ENCODE measurements at regions not wholly inside any gene's neighbourhood (a gene's known extent, or its start where the extent isn't known, plus 50 kb on each side); places are given as distances from the start of the nearest gene placed in this dataset.

GRCh38 chr20:40628877-40629276 is 60.2 kb downstream of the MAFB start:
- no peak for TF ChIP-seq POLR2AphosphoS5 (IDR thresholded peaks at IDR 0.05; ENCODE audit: low read depth, low read length)
- TF ChIP-seq POLR2A (IDR thresholded peaks at IDR 0.05; ENCODE audit: low read depth, low read length) = no peak
- TF ChIP-seq TAF1 (IDR thresholded peaks at IDR 0.05; ENCODE audit: low read depth, low read length) = no peak
- TF ChIP-seq SPI1 (IDR thresholded peaks at IDR 0.05; ENCODE audit: low read depth, low read length) = no peak
- no peak for TF ChIP-seq POU2F2 (IDR thresholded peaks at IDR 0.05; ENCODE audit: low read depth, low read length)

All from GM12891 (cell line).